Neural cell (in vitro differentiated cells): ENCODE measurements at regions not wholly inside any gene's neighbourhood (a gene's known extent, or its start where the extent isn't known, plus 50 kb on each side); places are given as distances from the start of the nearest gene placed in this dataset.

ENCODE experiments used
- H2AFZ ChIP-seq: fragments of 200-600, 300-800 bp; sonication (generic), shearing (Covaris generic); 2 replicates; pipeline ENCODE4 v1.6.0; 2014; ENCODE audit warnings: low read depth, mild to moderate bottlenecking, antibody characterized with exemption, low read length, moderate library complexity
- H3F3A ChIP-seq: fragments of 200-600 bp; shearing (Covaris generic); 2 replicates; pipeline ENCODE4 v1.6.1; 2016; ENCODE audit warnings: mild to moderate bottlenecking, moderate library complexity, mixed read lengths, antibody characterized with exemption, low read length; ENCODE audit not compliant: insufficient read depth, poor library complexity, severe bottlenecking
- H3K27ac ChIP-seq: fragments of 200-600, 300-800 bp; sonication (generic), shearing (Covaris generic); 2 replicates; pipeline ENCODE4 v1.5.1; 2014; ENCODE audit warnings: mild to moderate bottlenecking, low read length, moderate library complexity
- H3K27me3 ChIP-seq: fragments of 300-800, 200-600 bp; sonication (generic), shearing (Covaris generic); 2 replicates; pipeline ENCODE4 v1.6.0; 2014; ENCODE audit warnings: mild to moderate bottlenecking, low read depth, low read length, moderate library complexity; ENCODE audit not compliant: insufficient read depth
- H3K36me3 ChIP-seq: fragments of 300-800, 200-600 bp; sonication (generic), shearing (Covaris generic); 2 replicates; pipeline ENCODE4 v1.5.1; 2014; ENCODE audit warnings: mild to moderate bottlenecking, antibody characterized with exemption, low read length, moderate library complexity; ENCODE audit not compliant: insufficient read depth
- H3K4me2 ChIP-seq: fragments of 300-800, 200-600 bp; sonication (generic), shearing (Covaris generic); 2 replicates; pipeline ENCODE4 v1.6.0; 2014; ENCODE audit warnings: mild to moderate bottlenecking, low read length
- H3K4me3 ChIP-seq: fragments of 300-800, 200-600 bp; sonication (generic), shearing (Covaris generic); 2 replicates; pipeline ENCODE4 v1.5.1; 2014; ENCODE audit warnings: mild to moderate bottlenecking, low read length, moderate library complexity
- H3K79me2 ChIP-seq: fragments of 200-600 bp; shearing (Covaris generic); replicated peaks from 2 replicates; pipeline ENCODE4 v1.6.0; 2014; ENCODE audit warnings: mild to moderate bottlenecking, low read length, moderate library complexity; ENCODE audit not compliant: insufficient read depth
- H3K9ac ChIP-seq: fragments of 300-800, 200-600 bp; sonication (generic), shearing (Covaris generic); 2 replicates; pipeline ENCODE4 v1.6.1; 2016; ENCODE audit warnings: mild to moderate bottlenecking, low read length, mixed read lengths
- H3K9me2 ChIP-seq: fragments of 200-600 bp; shearing (Covaris generic); 2 replicates; pipeline ENCODE4 v1.6.1; 2016; ENCODE audit warnings: mild to moderate bottlenecking, low read length, mixed read lengths; ENCODE audit not compliant: insufficient read depth
- H3K9me3 ChIP-seq: fragments of 200-600, 300-800 bp; sonication (generic), shearing (Covaris generic); 2 replicates; pipeline ENCODE4 v1.6.1; 2016; ENCODE audit warnings: mild to moderate bottlenecking, mixed run types, low read length, moderate library complexity, mixed read lengths
- H4K20me1 ChIP-seq: fragments of 200-600 bp; shearing (Covaris generic); 2 replicates; pipeline ENCODE4 v1.6.1; 2016; ENCODE audit warnings: mild to moderate bottlenecking, mixed run types; ENCODE audit not compliant: insufficient read depth
- EP300 ChIP-seq: fragments of 450-650 bp; conservative IDR thresholded peaks from 2 replicates; pipeline ENCODE4 v1.6.1; 2014; ENCODE audit warnings: antibody characterized with exemption, mild to moderate bottlenecking, moderate library complexity; ENCODE audit not compliant: poor library complexity, severe bottlenecking
- MXI1 ChIP-seq: fragments of 450-650 bp; conservative IDR thresholded peaks from 2 replicates; pipeline ENCODE4 v1.6.1; 2014; ENCODE audit warnings: antibody characterized with exemption, mild to moderate bottlenecking; ENCODE audit not compliant: poor library complexity, severe bottlenecking
- POLR2AphosphoS5 ChIP-seq: IDR thresholded peaks from 2 replicates; pipeline ENCODE4 v1.6.1; 2012
- RAD21 ChIP-seq: fragments of 450-650 bp; conservative IDR thresholded peaks from 2 replicates; pipeline ENCODE4 v1.6.1; 2014; ENCODE audit warnings: antibody characterized with exemption, mild to moderate bottlenecking, moderate library complexity
- SMC3 ChIP-seq: fragments of 450-650 bp; conservative IDR thresholded peaks from 2 replicates; pipeline ENCODE4 v1.6.1; 2014; ENCODE audit warnings: antibody characterized with exemption, mild to moderate bottlenecking, moderate library complexity; ENCODE audit not compliant: poor library complexity
- TAF1 ChIP-seq: IDR thresholded peaks from 2 replicates; pipeline ENCODE4 v1.6.1; 2012; ENCODE audit warnings: low read depth
- TF ChIP-seq, protein P1 (sequence below): IDR thresholded peaks from 2 replicates; pipeline ENCODE4 v1.6.1; 2012; ENCODE audit warnings: borderline replicate concordance
- TF ChIP-seq, protein P2 (sequence below): fragments of 450-650 bp; IDR thresholded peaks from 2 replicates; pipeline ENCODE4 v1.5.1; 2014; ENCODE audit warnings: antibody characterized with exemption, mild to moderate bottlenecking, moderate library complexity; ENCODE audit not compliant: poor library complexity, severe bottlenecking

GRCh38 chr3:31142543-31142942 is 248.1 kb upstream of the GADL1 start:
- no peaks in the 10 kb centered on the region for H3K27me3 ChIP-seq
- no peak overlapping the region for H3K27ac ChIP-seq
- no peak overlapping the region for H2AFZ ChIP-seq
- H3K36me3 ChIP-seq: no peaks in the 10 kb centered on the region
- H3K9me3 ChIP-seq: no peaks in the 10 kb centered on the region
- H3K9ac ChIP-seq: no peak overlapping the region
- TF ChIP-seq RAD21 (no peak), MXI1 (no peak), POLR2AphosphoS5 (no peak)
- no peaks in the 10 kb centered on the region for H3K9me2 ChIP-seq
- no peak overlapping the region for H3K4me2 ChIP-seq
- no peak overlapping the region for H3K4me3 ChIP-seq
- H3F3A ChIP-seq: no peaks in the 10 kb centered on the region
- no peaks in the 10 kb centered on the region for H3K79me2 ChIP-seq
- no peaks in the 10 kb centered on the region for H4K20me1 ChIP-seq

DNA sequence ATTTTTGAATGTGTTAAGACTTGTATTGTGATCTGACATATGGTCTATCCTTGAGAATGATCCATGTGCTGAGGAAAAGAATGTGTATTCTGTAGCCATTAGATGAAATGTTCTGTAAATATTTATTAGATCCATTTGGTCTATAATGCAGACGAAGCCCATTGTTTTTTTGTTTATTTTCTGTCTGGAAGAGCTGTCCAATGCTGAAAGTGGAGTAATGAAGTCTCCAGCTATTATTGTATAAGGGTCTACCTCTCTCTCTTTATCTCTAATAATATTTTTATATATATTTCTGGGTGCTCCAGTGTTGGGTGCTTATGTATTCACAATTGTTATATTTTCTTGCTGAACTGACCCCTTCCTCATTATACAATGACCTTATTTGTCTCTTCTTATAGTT is 250.6 kb upstream of the GADL1 start:
- H3K9me2 ChIP-seq: no peaks in the 10 kb centered on the region
- no peak overlapping the region for H3K4me3 ChIP-seq
- H3K4me2 ChIP-seq: no peak overlapping the region
- no peaks in the 10 kb centered on the region for H3K79me2 ChIP-seq
- H3K9me3 ChIP-seq: no peaks in the 10 kb centered on the region
- H3K27ac ChIP-seq: no peak overlapping the region
- H3K27me3 ChIP-seq: no peaks in the 10 kb centered on the region
- TF ChIP-seq, protein P1, sequence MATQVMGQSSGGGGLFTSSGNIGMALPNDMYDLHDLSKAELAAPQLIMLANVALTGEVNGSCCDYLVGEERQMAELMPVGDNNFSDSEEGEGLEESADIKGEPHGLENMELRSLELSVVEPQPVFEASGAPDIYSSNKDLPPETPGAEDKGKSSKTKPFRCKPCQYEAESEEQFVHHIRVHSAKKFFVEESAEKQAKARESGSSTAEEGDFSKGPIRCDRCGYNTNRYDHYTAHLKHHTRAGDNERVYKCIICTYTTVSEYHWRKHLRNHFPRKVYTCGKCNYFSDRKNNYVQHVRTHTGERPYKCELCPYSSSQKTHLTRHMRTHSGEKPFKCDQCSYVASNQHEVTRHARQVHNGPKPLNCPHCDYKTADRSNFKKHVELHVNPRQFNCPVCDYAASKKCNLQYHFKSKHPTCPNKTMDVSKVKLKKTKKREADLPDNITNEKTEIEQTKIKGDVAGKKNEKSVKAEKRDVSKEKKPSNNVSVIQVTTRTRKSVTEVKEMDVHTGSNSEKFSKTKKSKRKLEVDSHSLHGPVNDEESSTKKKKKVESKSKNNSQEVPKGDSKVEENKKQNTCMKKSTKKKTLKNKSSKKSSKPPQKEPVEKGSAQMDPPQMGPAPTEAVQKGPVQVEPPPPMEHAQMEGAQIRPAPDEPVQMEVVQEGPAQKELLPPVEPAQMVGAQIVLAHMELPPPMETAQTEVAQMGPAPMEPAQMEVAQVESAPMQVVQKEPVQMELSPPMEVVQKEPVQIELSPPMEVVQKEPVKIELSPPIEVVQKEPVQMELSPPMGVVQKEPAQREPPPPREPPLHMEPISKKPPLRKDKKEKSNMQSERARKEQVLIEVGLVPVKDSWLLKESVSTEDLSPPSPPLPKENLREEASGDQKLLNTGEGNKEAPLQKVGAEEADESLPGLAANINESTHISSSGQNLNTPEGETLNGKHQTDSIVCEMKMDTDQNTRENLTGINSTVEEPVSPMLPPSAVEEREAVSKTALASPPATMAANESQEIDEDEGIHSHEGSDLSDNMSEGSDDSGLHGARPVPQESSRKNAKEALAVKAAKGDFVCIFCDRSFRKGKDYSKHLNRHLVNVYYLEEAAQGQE: no peak
- no peak for TF ChIP-seq EP300
- H2AFZ ChIP-seq: no peak overlapping the region
- no peak overlapping the region for H3K9ac ChIP-seq
- no peaks in the 10 kb centered on the region for H3K36me3 ChIP-seq
- no peaks in the 10 kb centered on the region for H4K20me1 ChIP-seq
- H3F3A ChIP-seq: no peaks in the 10 kb centered on the region

GRCh38 chr3:31147550-31147949 is 253.1 kb upstream of the GADL1 start:
- Histone ChIP-seq H3K9ac (no peak overlapping the region), H3K4me3 (no peak overlapping the region), H3F3A (no peaks in the 10 kb centered on the region), H3K4me2 (no peak overlapping the region), H3K27me3 (no peaks in the 10 kb centered on the region), H3K79me2 (no peaks in the 10 kb centered on the region), H3K9me3 (no peaks in the 10 kb centered on the region), H4K20me1 (no peaks in the 10 kb centered on the region), H3K27ac (no peak overlapping the region), H3K9me2 (no peaks in the 10 kb centered on the region), H2AFZ (no peak overlapping the region), H3K36me3 (no peaks in the 10 kb centered on the region)
- TF ChIP-seq MXI1: no peak
- TF ChIP-seq SMC3: no peak
- TF ChIP-seq RAD21: no peak
- no peak for TF ChIP-seq TAF1
- TF ChIP-seq, protein P2, sequence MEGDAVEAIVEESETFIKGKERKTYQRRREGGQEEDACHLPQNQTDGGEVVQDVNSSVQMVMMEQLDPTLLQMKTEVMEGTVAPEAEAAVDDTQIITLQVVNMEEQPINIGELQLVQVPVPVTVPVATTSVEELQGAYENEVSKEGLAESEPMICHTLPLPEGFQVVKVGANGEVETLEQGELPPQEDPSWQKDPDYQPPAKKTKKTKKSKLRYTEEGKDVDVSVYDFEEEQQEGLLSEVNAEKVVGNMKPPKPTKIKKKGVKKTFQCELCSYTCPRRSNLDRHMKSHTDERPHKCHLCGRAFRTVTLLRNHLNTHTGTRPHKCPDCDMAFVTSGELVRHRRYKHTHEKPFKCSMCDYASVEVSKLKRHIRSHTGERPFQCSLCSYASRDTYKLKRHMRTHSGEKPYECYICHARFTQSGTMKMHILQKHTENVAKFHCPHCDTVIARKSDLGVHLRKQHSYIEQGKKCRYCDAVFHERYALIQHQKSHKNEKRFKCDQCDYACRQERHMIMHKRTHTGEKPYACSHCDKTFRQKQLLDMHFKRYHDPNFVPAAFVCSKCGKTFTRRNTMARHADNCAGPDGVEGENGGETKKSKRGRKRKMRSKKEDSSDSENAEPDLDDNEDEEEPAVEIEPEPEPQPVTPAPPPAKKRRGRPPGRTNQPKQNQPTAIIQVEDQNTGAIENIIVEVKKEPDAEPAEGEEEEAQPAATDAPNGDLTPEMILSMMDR: no peak
- TF ChIP-seq POLR2AphosphoS5: no peak
